ENCODE measurements at regions not wholly inside any gene's neighbourhood (a gene's known extent, or its start where the extent isn't known, plus 50 kb on each side); places are given as distances from the start of the nearest gene placed in this dataset.

DNA sequence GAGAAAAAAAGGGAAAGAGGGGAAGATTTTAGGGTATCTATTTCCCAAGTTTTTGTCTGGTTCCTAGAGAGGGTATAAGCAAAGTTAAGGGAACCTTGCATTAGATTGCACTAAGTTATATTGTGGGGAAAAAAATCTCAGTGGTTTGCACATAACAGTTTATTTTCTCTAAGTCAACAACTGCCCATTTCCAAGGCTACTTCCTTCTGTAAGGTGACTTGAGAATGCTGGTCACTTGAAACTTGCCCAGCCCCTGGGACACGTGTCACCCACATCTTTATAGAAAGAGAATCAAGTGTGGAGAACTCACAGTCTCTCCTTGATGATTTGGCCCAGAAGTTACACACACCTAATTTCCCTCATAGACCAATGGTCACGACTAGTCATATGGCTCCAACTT lies 488.6 kb upstream of the PODXL start:
- Mint-ChIP-seq H3K4me1 (ENCODE audit: low read depth) (no peaks in the 10 kb centered on the region), H3K27me3 (ENCODE audit: low read depth) (peaks cover 7% of the 10 kb centered on the region), H3K27ac (no peak overlapping the region), H3K36me3 (ENCODE audit: low read depth) (no peaks in the 10 kb centered on the region), H3K4me3 (no peak overlapping the region), H3K9me3 (no peaks in the 10 kb centered on the region)

DNA sequence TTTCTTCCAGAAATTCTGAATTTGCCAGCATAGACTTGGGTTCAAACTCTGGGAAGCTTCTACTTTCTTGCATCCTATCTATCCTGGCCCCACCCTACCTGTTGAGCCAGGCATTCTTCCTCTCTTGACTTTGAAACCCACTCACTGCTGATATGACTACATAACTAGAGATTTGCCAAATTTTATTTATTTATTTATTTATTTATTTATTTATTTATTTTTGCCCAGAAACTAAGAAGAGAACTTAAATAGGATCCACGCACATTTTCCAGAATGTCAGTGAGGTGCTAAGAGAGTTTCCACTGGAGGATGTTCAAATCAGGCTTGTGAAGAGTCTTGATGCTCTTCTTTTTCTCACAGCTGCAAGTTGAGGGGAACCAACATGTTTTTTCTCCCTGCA lies 487.8 kb upstream of the PODXL start:
- H3K9me3 Mint-ChIP-seq = no peaks in the 10 kb centered on the region
- H3K27me3 Mint-ChIP-seq (ENCODE audit: low read depth) = peaks cover 10% of the 10 kb centered on the region
- no peak overlapping the region for H3K4me3 Mint-ChIP-seq
- no peak overlapping the region for H3K27ac Mint-ChIP-seq
- no peaks in the 10 kb centered on the region for H3K4me1 Mint-ChIP-seq (ENCODE audit: low read depth)
- H3K36me3 Mint-ChIP-seq (ENCODE audit: low read depth) = no peaks in the 10 kb centered on the region

DNA sequence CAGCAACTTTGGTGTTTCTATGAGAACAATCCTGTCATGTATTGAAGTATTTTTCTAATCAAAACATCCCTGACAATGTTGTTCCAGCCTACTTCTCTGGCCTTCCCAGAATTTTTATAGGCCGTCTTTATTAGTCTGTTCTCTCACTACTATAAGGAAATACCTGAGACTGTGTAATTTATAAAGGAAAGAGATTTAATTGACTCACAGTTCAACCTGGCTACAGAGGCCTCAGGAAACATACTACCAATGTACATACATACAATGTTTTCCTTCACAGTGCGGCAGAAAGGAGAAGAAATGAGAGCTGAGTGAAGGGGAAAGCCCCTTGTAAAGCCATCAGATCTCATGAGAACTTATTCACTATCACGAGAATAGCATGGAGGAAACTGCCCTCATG lies 484.7 kb upstream of the PODXL start:
- H3K4me1 Mint-ChIP-seq (ENCODE audit: low read depth) = no peaks in the 10 kb centered on the region
- no peaks in the 10 kb centered on the region for H3K36me3 Mint-ChIP-seq (ENCODE audit: low read depth)
- H3K27me3 Mint-ChIP-seq (ENCODE audit: low read depth) = peaks cover 8% of the 10 kb centered on the region
- no peak overlapping the region for H3K4me3 Mint-ChIP-seq
- no peak overlapping the region for H3K27ac Mint-ChIP-seq
- H3K9me3 Mint-ChIP-seq = no peaks in the 10 kb centered on the region

DNA sequence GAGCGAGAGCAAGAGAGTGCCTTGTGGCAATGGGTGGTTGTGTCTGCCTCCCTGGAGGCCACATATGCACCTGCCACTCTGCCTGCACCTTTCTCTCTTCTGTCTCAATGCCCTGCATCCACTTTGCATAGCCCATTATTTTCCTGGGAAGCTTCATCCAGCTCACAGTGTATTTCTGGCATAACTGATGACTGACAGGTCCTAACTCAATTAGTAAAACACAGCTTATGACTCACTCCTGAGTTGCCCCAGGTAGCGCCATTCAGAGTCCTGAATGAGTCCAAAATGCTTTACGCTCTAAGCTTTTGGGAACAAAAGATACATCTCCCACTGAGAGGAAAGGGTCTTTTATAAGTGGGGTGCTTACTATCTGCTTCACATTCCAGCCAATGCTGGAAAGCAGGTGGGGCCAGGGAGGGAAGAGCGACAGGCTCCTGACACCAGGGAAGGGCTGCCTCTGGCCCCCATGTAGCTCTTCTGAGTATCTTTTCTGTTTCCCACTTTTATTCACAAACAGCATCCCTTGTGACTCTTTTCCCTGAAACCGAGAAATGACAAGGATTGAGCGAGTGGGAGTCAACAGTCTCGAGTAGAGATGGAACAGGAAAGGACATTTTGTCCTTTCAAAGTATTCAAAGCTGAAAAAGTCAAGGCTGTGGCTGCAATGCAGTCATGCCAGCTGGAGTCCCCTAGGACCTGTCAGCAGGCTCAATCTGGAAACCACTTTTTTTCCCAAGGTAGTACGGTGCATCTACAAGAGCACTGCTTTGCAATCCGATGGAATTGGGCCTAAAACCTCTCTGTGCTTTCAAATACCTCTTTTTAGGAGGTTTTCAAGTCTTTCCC lies 479.3 kb upstream of the PODXL start:
- Mint-ChIP-seq H3K27ac (no peak overlapping the region), H3K9me3 (peaks cover 5% of the 10 kb centered on the region), H3K27me3 (ENCODE audit: low read depth) (peaks cover 4% of the 10 kb centered on the region), H3K4me3 (no peak overlapping the region), H3K4me1 (ENCODE audit: low read depth) (no peaks in the 10 kb centered on the region), H3K36me3 (ENCODE audit: low read depth) (no peaks in the 10 kb centered on the region)

DNA sequence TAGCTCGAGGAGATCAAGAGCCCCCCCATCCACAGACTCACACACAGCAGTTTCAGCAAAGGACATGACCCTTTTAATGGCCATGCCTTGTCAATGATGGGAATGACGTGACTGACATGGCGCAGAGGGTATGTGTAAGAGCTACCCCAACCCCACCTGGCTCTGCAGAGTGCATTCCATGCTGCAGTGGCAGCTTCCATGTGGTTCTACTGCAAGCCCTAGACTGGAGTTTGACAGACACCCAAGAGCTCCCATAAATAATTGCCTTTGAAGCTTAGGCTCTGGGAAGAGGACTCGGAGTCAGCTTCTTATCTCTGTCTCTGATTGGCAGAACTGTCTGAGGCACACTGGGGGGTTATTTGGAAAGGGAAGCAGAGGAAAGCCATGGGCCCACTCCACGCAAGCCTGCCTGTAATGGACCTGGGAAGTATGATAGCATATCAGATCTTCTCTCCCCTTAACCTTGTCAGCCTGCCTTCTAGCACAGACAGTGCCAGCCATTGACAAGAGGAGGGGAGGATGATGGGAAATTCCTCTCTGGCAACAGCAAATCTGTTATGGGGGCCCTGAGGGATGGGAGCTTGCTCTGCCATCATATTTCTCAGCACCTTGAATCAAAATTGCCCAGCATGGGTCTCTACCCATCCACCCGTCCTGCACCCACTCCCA lies 478.5 kb upstream of the PODXL start:
- Mint-ChIP-seq H3K4me3 (no peak overlapping the region), H3K27ac (no peak overlapping the region), H3K4me1 (ENCODE audit: low read depth) (no peaks in the 10 kb centered on the region), H3K36me3 (ENCODE audit: low read depth) (no peaks in the 10 kb centered on the region), H3K9me3 (peaks cover 5% of the 10 kb centered on the region), H3K27me3 (ENCODE audit: low read depth) (peaks cover 4% of the 10 kb centered on the region)

DNA sequence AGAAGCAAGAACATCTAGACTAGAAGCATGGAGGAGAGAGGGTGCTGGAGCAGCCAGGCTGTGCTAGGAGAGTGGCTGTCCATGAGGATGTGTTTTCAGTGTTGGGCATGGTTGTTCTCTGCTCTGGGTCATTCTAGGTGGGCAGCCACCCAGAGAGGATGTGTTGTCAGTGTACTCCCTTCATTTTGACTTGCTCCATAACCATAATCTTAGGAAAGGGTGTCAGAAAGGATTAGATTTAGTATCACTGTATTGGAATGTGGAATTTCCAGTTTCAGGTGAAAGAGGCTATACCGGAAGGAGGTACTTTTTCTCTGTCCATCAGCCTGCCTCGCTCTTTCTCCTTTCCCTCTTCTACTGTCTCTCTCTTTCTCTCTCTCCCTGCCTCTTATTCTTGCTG lies 474.5 kb upstream of the PODXL start:
- no peaks in the 10 kb centered on the region for H3K4me1 Mint-ChIP-seq (ENCODE audit: low read depth)
- H3K27ac Mint-ChIP-seq = no peak overlapping the region
- no peak overlapping the region for H3K4me3 Mint-ChIP-seq
- no peaks in the 10 kb centered on the region for H3K36me3 Mint-ChIP-seq (ENCODE audit: low read depth)
- H3K27me3 Mint-ChIP-seq (ENCODE audit: low read depth) = no peaks in the 10 kb centered on the region
- H3K9me3 Mint-ChIP-seq = peaks cover 5% of the 10 kb centered on the region

DNA sequence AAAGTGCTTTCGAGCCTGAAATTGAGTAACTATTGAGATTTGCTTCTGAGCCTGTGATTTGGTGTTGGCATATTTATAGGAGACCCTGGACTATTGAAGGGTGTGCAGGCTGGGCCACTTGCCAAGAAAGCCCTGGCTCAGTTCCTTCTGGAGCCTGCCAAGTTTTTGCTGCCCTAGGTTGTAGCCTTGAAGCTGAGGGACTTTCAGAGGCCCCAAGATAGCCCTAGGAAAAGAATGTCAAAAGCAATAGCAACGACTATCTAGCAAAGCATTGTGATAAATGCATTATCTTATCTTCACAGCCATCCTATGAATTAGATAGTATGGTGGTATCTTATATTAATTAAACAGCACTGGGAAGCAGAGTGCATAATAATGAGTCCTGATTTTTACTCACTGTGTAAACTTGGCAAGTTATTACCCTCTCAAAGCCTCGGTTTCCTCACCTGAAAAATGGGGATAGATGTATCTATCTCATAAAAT lies 473.7 kb upstream of the PODXL start:
- Mint-ChIP-seq H3K36me3 (ENCODE audit: low read depth) (no peaks in the 10 kb centered on the region), H3K27ac (no peak overlapping the region), H3K4me1 (ENCODE audit: low read depth) (no peaks in the 10 kb centered on the region), H3K27me3 (ENCODE audit: low read depth) (no peaks in the 10 kb centered on the region), H3K9me3 (peaks cover 5% of the 10 kb centered on the region), H3K4me3 (no peak overlapping the region)

DNA sequence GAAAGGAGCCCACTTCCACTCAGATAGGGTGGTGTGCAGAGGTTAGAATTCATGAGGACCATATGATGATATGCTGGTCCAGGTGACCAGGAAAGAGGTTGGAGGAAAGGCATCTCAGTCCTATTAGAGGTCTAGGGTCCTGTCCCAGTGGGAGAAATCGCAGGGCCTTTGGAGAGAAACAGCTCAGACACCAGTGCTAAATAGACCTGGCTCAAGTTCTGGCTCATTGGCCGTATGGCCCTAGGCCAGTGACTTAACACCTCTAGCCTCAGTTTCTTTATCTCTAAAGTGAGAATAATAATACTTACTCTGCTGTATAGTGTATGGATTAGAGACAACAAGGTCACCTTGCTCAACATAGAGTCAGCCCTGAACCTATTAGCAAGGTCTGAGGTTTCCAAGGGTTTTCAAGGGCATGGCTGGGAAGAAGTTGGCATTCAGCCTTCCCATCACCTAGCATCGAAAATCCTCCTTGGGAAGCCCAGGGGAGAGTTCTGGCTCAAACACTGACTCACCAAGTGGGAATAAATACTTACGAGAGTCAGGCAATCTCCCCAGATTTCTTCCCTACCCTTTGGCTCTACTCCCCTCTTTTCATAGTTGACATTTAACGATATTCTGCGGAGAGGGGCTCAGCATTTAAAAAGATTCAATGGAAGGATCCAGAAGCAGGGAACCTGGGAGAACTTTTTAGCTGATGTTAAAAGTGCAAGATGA lies 473.1 kb upstream of the PODXL start:
- Mint-ChIP-seq H3K27ac (no peak overlapping the region), H3K4me3 (no peak overlapping the region), H3K36me3 (ENCODE audit: low read depth) (no peaks in the 10 kb centered on the region), H3K27me3 (ENCODE audit: low read depth) (no peaks in the 10 kb centered on the region), H3K4me1 (ENCODE audit: low read depth) (no peaks in the 10 kb centered on the region), H3K9me3 (peaks cover 5% of the 10 kb centered on the region)

DNA sequence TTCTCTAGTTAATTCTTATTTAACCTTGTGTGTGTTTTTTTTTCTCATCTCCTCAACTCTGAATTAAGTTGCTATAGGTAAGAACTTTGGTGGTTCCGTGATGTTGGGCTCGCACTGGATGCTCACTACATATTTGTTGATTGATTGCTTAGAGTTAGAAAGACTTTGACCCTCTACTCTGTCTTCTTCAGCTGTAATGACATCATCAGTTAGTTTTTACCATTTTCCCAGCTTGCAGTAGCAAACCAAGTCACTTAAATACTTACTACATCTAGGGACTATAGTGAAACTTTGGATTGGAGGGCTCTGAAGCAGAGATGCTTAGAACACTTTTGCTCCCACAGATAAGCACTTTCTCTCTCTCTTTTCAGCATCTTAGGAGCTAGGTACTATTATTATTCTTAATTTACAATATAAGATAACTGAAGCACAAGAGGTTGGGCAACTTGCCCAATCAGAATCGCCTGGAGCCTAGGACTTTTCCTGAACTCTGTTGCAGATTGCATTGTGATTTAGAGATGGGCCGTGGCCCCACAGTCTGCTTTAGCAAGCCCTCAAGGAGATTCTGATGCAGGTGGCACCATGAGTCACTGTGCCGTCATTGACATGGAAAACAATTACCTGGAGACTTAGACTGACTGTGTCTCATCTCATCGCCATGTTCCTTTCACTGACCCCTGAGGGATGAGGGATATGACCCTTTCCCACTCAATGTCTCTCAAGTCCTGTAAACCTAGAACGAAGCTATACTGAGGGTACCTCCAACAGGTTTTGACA lies 471.9 kb upstream of the PODXL start:
- Mint-ChIP-seq H3K36me3 (ENCODE audit: low read depth) (no peaks in the 10 kb centered on the region), H3K27me3 (ENCODE audit: low read depth) (no peaks in the 10 kb centered on the region), H3K4me3 (no peak overlapping the region), H3K9me3 (peaks cover 5% of the 10 kb centered on the region), H3K4me1 (ENCODE audit: low read depth) (no peaks in the 10 kb centered on the region), H3K27ac (no peak overlapping the region)

DNA sequence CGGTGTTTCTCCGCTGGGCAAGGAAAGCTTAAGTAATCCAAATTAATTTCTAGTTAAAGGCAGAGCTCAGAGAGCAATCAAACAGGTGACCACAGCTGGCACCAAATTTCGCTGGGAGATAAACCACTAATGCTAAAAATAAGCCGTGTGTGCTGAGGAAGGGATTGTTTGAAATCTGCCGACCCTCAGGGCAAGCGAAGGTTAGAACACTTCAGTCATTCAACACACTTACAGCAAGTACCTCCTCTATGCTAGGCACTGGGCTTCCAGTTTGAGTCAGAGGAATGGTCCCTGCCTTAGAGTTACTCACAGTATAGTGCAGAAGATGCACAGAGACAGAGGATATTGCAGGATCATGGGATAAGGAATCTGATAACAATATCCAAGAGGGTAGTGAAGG lies 467.9 kb upstream of the PODXL start:
- H3K27ac Mint-ChIP-seq = no peak overlapping the region
- H3K27me3 Mint-ChIP-seq (ENCODE audit: low read depth) = no peaks in the 10 kb centered on the region
- H3K36me3 Mint-ChIP-seq (ENCODE audit: low read depth) = no peaks in the 10 kb centered on the region
- no peaks in the 10 kb centered on the region for H3K9me3 Mint-ChIP-seq
- H3K4me3 Mint-ChIP-seq = no peak overlapping the region
- no peaks in the 10 kb centered on the region for H3K4me1 Mint-ChIP-seq (ENCODE audit: low read depth)

DNA sequence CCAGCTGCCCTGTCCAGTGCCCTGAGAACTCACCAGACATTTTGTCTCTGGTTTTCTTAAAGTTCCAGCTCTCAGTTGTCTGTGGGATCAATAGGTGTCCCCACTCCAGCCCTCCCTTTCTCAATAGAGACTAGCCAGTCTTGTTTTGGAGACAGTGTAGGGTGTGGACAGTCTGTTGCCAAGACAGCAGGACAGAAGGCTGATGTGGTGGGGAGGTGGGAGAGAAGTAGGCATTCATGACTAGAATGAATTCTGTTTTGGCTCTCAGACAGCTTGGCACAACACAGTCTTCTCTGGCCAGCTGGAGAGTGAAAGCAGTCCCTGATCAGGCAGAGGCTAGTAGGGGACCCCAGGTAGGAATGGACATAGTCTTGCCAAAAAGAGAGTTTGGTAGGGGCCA lies 467.0 kb upstream of the PODXL start:
- no peak overlapping the region for H3K4me3 Mint-ChIP-seq
- no peaks in the 10 kb centered on the region for H3K36me3 Mint-ChIP-seq (ENCODE audit: low read depth)
- no peaks in the 10 kb centered on the region for H3K27me3 Mint-ChIP-seq (ENCODE audit: low read depth)
- H3K27ac Mint-ChIP-seq = no peak overlapping the region
- no peaks in the 10 kb centered on the region for H3K4me1 Mint-ChIP-seq (ENCODE audit: low read depth)
- no peaks in the 10 kb centered on the region for H3K9me3 Mint-ChIP-seq

DNA sequence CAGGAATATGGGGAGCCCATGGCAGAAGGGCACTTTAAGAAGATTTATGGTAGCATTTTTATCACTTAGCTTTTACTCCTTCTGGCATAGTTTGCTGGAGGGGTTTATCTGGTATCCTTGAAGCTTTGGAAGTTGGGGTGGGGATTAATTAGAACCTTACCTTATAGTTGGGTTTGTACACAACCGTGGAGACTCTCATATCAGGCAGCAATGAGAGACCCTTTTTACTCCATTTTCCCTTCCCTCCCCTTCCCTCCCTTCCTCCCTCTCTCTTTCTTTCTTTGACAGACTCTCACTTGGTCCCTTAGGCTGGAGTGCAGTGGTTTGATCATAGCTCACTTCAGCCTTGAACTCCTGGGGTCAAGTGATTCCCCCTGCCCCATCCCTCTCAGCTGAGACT lies 465.8 kb upstream of the PODXL start:
- no peaks in the 10 kb centered on the region for H3K9me3 Mint-ChIP-seq
- no peaks in the 10 kb centered on the region for H3K4me1 Mint-ChIP-seq (ENCODE audit: low read depth)
- no peaks in the 10 kb centered on the region for H3K36me3 Mint-ChIP-seq (ENCODE audit: low read depth)
- no peak overlapping the region for H3K4me3 Mint-ChIP-seq
- H3K27ac Mint-ChIP-seq = no peak overlapping the region
- H3K27me3 Mint-ChIP-seq (ENCODE audit: low read depth) = no peaks in the 10 kb centered on the region

DNA sequence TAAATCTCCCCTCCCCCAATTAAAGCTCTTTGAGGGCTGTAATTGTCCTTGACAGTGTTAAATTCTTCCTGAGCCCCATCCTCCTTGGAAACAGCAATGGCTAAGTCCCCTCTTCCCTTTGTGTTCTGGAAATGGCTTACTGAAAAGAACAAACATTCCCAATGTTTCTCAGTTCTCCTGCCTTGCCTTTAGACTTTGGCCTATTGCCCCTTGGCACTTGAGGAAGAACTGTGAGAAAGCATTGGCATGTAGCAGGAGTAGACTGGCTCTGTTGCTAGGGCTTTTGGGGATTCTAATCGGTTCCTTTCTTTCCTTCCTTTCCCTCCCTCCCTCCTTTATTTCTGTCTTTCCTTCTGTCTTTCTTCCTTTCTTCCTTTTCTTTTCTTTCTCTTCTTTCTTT lies 463.3 kb upstream of the PODXL start:
- no peaks in the 10 kb centered on the region for H3K4me1 Mint-ChIP-seq (ENCODE audit: low read depth)
- H3K27ac Mint-ChIP-seq = no peak overlapping the region
- H3K9me3 Mint-ChIP-seq = no peaks in the 10 kb centered on the region
- no peaks in the 10 kb centered on the region for H3K36me3 Mint-ChIP-seq (ENCODE audit: low read depth)
- no peak overlapping the region for H3K4me3 Mint-ChIP-seq
- H3K27me3 Mint-ChIP-seq (ENCODE audit: low read depth) = no peaks in the 10 kb centered on the region

DNA sequence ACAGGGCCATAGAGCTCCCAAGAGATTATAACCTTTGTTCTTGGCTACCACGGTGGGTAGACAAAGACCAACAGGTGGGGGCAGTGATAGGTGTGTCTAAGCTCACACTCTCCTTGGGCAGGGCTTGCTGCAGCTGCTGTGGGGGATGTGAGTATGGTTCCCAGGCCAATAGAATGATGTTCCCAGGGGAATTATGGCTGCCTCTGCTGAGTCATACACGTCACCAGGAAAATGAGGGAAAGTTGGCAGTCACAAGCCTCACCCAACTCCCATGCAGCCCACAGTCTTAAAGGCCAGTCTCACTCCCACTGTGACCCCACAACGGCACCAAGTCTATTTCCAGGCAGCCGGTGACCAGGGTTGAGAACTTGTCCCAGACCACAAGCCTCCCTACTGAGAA lies 453.4 kb upstream of the PODXL start:
- Mint-ChIP-seq H3K27ac (no peak overlapping the region), H3K36me3 (ENCODE audit: low read depth) (no peaks in the 10 kb centered on the region), H3K4me1 (ENCODE audit: low read depth) (no peaks in the 10 kb centered on the region), H3K27me3 (ENCODE audit: low read depth) (peaks cover 4% of the 10 kb centered on the region), H3K9me3 (peaks cover 4% of the 10 kb centered on the region), H3K4me3 (no peak overlapping the region)
